Fibroblast of lung (primary cell): ENCODE measurements at regions not wholly inside any gene's neighbourhood (a gene's known extent, or its start where the extent isn't known, plus 50 kb on each side); places are given as distances from the start of the nearest gene placed in this dataset.

ENCODE experiments used
- EZH2 ChIP-seq: IDR thresholded peaks from 2 replicates; pipeline ENCODE4 v1.5.1; 2012; ENCODE audit warnings: low read length, control low read depth, mild to moderate bottlenecking; ENCODE audit errors: missing control alignments
- TF ChIP-seq, protein P1 (sequence below), 2 donors: IDR thresholded peaks in 1 of 2; conservative IDR thresholded peaks in 1 of 2; 1 replicate in 1 of 2; 2 replicates in 1 of 2; pipeline ENCODE4 v1.5.1; 2011 to 2012; ENCODE audit warnings: low read length in 2 of 2, control low read depth in 1 of 2, inconsistent platforms in 1 of 2, low read depth in 1 of 2, mild to moderate bottlenecking in 1 of 2

DNA sequence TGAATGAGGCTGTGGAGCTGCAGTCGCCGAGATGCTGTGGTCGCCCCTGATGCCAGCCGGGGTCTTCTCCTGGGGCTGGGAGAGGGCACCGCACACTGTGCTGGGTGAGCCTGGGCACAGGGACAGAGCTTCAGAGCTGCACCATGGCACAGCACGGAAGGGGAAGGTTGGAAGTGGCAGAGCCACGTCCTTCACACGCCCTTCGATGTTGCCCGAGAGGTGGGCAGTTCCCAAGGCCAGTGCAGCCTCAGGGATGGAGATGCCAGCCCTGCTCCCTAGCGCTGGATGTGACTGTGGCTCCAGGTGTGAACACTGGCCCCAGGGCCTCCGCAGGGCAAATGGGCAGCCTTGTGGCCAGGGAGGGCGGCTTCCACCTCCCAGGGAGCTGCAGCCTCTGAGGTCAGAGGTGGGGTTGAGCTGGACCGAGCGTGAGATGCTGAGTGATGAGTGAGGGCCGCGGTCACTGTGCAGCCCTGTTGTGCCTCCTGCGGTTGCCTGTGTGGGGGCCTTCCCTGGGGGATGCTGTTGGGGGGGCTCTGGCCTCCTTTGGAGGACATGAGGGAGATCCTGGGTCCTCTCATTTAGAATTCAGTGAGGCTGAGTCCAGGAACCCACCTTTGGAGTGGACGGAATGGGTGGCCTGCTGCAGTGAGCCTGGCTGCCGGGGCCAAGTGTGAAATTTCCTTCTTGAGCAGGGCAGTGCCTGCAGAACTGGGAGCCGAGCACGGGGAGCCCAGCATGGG, 1090.0 kb downstream of the BRD1 start:
- no peak for TF ChIP-seq EZH2
- TF ChIP-seq, protein P1, sequence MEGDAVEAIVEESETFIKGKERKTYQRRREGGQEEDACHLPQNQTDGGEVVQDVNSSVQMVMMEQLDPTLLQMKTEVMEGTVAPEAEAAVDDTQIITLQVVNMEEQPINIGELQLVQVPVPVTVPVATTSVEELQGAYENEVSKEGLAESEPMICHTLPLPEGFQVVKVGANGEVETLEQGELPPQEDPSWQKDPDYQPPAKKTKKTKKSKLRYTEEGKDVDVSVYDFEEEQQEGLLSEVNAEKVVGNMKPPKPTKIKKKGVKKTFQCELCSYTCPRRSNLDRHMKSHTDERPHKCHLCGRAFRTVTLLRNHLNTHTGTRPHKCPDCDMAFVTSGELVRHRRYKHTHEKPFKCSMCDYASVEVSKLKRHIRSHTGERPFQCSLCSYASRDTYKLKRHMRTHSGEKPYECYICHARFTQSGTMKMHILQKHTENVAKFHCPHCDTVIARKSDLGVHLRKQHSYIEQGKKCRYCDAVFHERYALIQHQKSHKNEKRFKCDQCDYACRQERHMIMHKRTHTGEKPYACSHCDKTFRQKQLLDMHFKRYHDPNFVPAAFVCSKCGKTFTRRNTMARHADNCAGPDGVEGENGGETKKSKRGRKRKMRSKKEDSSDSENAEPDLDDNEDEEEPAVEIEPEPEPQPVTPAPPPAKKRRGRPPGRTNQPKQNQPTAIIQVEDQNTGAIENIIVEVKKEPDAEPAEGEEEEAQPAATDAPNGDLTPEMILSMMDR (conservative IDR thresholded peaks at IDR 0.05 in 1 of 2, IDR thresholded peaks at IDR 0.05 in 1 of 2; ENCODE audit: low read depth in 1 of 2, low read length in 2 of 2) = no peak
